NCI-H2196 (cell line): ENCODE measurements at regions not wholly inside any gene's neighbourhood (a gene's known extent, or its start where the extent isn't known, plus 50 kb on each side); places are given as distances from the start of the nearest gene placed in this dataset.
A peak's percentile ranks its signal among the peaks of the same experiment; 100 is the strongest.

Experiments
- DNase-seq: peaks from one replicate; lab custom pipeline; 2025; ENCODE audit not compliant: unreplicated experiment; lab: John Stamatoyannopoulos, UW

DNA sequence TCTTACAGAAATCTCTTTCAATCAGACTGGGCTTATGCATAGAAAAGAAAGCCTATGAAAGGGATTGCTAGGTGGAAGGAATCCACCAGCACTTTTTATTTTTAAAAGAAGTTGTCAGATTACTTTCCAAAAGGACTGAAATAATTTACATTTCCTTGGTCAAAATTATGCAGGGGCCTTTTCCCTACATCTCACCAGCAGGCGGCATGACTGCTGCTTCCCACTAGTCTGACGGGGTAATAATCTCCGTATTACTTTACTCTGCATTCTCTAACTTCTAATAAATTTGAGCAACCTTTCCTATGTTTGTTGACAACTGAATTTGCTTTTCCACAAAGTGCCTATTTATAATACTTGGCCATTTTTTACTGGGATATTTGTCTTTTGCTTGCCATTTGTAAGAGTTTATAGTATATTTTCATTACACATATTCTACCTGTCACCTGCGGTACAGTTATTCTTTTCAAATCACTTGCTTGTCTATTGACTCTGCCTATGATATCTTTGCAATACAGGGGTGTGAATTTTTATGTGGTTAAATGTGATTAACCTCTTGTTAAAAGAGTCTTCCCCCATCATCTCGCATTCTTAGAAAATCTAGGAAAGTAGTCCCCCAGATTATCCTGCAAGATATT is 51.9 kb upstream of the USP47 start:
- DNase-seq = no peak

DNA sequence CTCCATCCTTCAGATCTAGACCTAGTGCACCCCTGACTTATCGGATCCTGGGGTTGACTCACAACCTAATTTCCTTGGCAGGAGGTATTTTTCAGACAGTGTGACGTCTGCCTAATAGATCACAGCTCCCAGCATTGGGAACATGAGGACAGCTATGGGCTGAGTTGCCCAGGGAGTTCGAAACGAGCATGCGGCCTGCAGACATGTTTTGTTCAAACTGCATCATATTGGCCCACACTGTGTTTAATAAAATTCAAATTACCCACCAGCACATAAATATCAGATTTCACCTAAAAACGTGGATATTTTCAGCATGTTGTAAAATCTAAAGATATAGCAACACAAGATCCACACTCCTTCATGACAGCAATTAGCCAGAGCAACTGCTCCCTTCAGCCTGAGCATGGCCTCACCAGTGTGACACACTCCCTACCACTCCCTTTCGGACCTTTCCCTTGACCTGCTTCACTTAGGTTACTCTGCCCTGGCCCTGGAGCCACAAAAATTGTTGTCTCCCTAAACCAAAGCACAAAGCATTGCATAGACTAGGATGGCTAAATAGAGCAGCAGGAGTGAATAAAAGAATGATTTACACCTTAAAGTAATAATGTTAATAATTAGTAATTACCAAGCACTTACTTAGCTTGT is 53.6 kb upstream of the USP47 start:
- DNase-seq = no peak

DNA sequence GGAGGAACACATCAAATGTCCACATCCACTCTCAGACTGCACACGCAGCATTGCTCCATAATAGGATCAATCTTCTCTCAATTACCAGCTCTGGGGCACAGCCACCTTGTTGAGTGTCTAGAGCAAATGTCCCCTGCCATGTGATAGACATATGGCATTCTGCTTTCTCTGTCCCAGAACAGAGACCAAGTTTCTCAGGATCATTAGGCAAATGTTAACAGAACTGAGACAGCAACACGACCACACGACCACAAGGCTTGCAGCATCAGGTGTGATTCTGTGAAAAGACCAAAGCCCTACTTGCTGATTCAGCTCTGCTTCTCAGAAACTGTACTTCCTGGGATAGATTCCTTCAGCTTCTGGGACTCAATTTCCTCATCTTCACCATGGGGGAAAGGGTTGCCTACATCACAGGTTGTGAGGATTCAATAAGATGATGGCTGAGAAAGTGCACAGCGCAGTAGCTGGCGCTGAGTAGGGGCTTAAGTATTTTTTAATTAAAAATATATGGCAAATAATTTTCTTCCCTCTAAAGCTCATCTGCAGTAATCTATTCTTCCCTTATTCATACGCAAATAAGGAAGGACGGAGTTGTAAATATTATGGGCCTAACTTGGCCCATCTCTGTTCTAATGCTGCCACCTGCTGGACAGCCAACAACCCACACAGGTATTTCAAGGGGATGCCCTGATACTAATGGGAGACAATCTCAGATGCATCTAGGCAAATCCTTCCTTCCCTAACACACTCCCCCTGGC is 54.3 kb upstream of the USP47 start:
- DNase-seq = peak; percentile 80

DNA sequence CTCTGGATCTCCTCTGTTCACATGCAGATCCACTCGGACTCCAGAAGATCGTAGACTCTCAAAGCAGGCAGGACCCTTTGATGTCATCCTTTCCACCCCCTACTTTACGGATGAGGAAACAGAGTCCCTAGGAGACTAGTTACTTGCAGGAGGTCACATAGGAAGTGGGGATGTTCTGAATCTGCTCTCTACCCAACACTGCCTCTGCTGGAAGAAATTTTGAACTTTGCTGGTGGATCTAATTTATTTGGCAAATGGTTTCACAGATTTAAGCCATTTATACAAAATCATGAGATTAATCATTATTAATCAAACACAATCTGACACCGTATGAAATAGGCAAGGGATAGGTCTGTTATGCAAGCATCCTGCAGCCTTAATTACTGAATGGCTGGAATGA is 55.0 kb upstream of the USP47 start:
- DNase-seq = peak; percentile 29

DNA sequence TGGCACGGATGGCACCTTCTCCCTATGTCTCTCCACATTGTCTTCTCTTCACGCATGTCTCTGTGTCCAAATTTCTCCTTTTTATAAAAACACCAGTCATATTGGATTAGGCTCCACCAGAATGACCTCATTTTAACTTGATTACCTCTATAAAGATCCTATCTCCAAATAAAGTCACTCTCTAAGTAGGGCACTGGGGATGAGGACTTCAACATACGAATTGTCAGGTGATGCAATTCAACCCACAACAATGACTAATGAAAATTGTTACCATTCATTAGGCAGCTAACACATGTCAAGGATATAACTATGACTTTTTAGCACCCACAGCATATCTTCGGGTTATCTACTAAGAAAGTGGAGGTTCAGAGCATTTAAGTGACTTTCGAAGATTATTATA is 55.5 kb upstream of the USP47 start:
- DNase-seq = no peak

DNA sequence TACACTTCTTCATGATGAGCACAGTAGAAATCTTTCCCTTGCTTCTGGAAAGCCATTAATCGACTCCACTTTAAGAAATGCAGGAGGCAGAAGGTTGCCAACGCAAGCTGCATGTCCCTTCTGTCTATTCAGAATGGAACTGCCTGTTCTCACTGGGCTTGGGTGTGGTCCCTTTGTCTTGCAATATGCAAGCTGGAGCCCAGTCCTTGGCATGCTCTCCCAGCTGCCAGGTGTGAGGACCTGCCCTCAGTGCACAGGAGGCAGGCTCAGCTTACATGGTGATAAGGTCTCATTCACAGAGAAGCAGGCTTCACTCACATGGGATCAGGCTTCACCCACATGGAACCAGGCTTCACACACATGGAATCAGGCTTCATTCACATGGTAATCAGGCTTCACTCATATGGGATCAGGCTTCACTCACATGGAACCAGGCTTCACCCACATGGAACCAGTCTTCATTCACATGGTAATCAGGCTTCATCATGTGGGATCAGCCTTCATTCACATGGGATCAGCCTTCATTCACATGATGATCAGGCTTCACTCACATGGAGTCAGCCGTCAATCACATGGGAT is 59.2 kb upstream of the USP47 start:
- peak; percentile 80 for DNase-seq

DNA sequence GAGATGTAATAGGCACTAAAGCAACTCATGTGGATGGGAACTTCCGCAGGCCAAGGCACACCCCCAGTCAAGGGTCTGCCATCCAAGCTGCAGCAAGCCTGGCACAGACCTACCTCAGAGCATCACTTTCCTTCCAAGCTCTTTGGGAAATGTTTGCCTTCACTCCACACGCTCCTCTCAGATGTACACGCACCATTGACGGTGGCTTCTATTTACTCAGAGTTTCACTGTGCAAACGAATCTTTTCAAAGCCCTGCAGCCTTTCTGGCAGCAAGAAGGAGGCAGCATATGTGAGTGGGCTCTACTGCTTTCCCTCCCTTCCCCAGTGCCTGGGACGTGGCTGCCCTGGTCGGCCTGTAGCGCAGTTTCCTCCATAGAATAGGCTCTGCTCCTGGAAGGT is 60.9 kb upstream of the USP47 start:
- DNase-seq = peak; percentile 72

DNA sequence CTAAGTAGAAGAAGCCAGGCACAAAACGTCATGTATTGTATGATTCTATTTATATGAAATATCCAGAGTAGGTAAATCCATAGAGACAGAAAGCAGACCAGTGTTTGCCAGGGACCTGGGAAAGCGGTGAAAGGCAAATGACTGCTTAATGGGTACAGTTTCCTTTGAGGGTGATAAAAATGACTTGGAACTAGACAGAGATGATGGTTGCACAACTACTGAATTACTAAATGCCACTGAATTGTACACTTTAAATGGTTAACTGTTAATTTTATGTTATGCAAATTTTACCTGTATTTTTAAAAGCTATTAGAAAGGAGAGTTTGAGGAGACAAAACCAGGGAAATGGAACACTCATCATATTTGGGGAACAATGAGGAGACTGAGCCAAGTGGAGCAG is 61.8 kb upstream of the USP47 start:
- DNase-seq = no peak

DNA sequence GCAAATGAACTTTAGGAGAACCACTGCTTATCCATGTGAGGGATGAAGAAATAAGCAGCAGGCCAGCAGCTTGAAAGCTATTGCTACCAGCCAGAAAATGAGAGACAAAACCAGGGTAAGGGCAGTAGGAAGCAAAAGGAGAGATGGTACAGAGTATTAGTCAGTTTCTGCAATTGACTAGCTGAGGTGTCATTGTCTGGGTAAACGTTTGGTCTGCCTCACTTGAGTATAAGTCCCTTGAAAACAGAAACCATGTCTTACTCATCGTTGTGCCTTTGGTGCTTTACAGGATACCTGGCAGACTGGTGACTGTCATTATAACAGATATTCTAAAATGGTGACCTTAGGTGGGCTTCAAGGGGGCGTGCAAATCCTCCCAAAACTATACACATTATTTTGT is 63.9 kb upstream of the USP47 start:
- no peak for DNase-seq

DNA sequence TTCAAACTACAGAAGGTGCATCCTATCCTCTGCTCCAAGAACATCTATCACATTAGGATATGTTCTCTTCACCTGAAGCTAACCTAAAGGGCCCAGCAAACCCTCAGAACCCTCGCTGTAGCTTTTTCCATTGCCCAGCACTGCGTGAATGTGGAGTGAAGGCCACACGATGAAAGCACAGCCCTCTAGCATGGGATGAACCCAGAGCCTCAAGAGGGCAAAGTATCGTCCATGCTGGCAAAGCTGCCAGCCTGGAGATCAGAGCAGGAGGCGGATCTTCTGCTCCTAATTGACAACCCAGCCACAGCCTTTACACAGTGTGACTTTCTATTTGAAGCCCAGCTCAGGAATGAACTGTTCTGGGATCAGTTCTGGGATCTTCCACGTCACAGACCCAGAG is 65.1 kb upstream of the USP47 start:
- DNase-seq = no peak

DNA sequence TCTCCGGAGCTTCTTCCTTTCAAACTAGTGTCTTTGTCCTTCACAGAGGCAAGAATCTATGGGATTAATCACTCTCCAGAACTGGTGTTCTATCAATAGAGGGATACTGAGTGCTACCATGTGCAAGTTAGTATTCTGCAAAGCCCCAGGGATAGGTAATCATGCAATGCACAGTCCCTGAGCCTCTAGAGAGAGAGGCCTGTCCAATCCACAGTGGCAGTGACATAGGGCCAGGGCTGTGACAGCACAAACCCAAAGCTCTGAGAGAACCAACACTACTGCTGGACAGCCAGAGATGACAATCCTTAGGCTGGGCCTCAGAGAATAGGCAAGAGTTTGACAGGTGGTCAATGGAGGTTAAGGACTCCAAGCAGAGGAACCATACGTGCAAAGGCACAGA is 66.8 kb upstream of the USP47 start:
- DNase-seq = no peak

DNA sequence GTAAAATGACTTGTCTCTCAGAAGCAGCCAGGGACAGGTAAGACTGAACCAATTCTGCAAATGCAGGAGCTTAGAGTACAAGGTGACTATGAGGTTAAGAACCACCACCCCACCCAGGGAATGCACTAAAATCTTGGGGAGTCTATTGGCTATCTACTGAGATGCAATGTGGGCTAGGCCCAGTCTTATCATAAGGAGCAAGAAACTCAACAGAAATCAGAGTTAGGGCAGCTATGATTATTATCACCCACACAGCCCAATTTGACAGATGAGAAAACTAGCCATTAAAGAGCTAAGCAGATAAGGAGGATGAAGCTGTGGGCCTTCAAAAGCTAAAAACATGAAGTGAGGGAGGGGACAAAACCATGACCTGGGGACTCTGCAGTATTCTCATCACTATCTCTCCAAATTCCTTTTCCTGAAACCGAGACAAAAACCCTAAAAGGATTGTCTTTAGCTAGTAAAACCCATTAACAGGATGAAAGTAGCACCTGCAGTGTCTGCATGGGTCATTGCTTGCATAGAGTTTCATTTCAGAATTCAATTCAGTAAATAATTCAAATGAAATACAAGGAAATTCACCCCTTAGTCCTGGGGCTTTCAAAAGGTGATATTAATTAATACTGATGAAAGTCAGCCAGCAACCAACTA is 68.8 kb upstream of the USP47 start:
- DNase-seq = no peak

DNA sequence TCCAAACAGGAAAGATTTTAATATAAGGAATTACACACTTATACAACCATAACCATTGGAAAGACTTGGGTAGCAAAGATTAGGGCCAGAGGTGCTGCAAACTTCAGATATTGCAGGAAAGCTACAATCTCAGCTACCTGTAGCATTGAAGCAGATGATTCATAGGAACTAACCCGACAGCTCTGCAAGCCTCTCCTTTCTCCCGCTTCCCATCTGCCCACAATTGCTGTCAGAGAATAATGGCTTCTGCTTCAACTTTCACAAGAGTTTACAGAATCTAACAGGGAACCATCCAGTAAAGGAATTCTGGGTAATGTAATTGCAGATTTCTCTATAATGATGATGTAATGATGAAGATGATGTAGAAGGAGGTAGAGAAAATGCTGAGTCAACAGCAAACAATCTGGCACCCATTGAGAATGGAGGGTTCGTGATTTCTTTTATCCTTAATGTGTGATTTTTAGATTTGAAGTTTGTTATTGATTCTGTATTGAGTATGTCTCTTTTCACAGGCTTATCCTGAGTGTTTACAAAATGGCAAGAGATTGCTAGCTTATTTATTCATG is 70.8 kb upstream of the USP47 start:
- DNase-seq = no peak

DNA sequence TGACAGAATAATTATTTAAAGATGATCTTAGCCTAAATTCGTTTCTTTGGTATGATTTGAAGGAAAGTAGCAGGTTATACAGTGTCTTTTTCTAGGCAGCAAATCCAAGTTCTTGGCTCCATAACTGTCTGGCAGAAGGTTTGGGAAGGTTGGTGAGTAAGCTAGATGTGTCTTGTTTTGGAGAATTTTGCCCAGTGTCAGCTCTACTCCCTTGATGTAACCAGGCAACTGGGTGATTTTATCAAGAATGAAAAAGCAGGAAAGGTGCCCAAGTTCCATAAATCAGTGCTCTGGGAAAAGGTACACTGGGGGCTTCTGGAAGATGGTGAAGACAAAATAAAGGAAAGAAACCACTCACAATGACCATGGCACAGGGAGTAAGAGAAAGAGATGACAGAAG is 71.5 kb upstream of the USP47 start:
- no peak for DNase-seq

DNA sequence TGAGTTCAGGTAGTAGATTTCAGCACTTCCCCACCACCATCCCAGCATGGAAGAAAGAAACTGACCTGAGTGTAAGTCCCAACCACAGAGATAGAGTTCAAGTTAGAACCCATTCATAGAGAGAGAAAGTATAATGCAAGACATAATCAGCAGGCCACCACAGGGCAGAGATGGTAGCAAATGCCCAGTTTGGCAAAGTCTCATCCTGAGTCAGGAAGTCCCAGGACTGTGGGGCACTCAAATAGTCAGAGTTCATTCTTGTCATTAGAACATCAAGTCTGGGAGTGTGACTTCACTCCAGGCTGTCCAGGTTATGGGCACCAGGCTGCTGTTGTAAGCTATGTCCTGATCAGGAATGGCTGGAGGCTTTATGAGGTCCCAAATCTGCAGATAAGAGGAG is 72.0 kb upstream of the USP47 start:
- no peak for DNase-seq

DNA sequence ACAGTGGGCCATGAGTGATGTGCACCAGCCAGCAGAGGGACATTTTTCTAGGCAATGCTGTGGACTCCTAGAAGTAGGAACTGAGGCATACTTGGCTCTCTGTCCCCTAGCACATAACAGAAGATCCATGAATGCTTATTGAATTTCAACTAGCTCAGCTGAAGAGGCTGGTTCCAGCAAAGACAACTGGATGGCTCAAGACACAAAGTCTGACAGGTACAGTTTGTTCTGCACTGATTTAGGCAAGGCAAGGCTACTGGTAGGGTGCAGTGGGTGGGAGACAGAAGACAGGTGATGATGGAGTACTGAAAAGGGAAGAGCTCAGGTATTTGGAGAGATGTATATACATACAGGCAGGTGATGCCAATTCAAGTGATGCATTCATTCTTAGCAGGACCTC is 72.4 kb upstream of the USP47 start:
- DNase-seq = no peak

DNA sequence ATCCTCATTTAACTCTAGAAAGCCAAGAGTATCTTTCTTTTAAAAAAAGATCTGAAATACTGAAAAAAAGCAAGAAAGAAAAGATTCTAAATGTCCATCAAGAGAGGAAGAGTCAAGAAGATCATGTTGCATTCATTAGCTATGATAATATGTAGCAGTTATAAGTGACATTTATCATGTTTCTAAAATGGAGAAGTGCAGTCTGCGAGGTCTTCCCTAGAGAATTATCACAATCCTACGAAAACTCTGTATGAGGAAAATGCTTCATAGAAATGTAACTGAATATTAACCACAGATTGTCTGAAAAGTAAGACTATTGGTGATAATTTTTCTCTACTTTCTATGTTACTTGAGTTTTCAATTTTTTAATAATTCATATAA is 77.4 kb upstream of the USP47 start:
- DNase-seq = no peak

DNA sequence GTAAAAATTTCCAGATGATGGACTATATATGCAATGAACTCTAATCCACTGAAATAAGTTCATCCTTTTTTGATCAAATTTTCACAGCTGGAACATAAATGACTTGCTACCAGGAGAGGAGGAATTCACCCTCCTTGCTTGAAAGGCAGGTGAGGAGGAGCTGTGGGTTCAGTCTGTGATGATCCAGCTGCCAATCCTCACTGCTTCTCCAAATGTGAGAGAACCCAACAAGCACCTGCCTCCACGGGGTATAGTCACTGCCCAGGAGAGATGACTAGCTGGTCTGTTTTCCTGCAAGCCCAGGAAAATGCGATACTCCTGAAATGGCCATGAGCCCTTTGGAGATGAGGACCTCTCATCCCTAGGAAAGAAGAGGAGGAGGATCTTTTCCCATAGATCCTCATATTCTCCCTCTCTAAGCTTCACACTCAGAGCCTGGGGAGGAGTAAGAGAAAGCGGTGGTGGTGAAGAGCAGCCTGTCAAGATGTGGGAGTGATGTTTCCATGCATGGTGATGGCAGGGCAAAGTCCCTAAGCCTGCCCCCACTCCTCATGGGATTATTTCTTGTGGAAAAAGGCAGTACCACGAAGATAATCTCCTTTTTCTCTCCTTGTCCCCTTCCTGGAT is 77.9 kb upstream of the USP47 start:
- no peak for DNase-seq

DNA sequence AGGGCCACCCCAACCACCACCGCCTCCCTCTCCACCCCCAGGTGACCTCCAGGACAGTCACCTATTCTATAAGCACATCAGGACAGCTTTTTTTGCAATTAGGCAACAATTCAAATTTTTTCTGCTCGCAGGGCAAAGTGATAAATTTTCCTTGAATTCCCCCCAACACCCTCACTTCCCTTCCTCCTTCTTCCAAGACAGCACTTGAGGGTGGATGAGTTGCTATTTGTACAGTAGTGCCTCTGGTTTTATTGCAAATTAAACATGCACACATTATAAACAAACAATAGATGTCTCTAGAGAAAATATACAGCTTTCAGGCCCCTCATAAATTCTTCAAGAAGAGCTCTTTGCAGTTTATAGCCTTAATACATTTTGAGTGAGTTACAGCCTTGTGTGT is 80.9 kb upstream of the USP47 start:
- DNase-seq = no peak

DNA sequence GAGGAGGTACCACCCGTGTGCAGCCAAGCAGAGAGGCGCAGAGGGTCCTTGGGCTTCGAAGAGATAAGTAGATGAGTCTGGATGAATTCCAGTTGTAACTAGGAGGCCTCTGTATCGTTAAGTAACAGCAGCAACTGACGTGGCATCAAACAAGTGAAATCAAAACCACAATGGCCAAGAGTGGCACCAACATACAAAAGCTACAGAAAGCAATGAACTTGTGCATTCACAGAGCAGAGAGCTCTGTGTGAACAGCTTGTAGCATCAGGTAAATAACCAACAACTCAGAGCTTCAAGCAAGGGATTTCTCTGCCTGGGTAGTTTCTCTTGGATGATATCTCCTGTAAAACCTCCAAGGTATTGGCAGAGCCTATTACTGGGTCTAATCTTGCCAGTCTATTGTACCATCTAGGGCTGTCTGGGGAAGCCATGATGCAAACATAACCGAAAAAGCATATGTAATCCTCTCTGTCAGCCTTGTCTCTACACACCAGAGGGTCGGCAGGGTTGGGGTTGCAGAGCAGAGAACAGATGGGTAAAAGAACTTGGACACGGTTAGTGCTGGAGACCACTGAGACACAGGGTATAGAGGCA is 83.1 kb upstream of the USP47 start:
- no peak for DNase-seq

DNA sequence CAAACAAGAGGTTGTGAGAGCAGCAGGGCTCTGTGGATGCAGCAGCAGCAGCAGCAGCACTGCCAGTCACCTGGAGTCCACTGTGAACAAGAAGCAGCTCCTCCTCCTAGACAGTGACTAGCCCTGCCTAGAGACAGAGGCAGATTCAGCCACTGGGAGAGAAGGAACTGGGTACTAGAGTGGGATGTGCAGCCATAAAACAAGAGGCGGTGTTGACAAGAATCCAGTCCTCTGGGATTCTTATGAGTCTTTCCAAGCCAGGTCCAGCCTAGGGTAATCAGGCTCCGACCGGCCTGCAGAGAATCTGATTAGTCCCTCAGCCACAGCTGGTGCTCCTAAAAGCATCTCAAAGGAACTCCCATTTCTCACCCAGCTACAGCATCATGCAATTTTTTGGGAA is 83.9 kb upstream of the USP47 start:
- DNase-seq = no peak
